GM04503 (cell line): ENCODE measurements at regions not wholly inside any gene's neighbourhood (a gene's known extent, or its start where the extent isn't known, plus 50 kb on each side); places are given as distances from the start of the nearest gene placed in this dataset.
A peak's percentile ranks its signal among the peaks of the same experiment; 100 is the strongest.

ENCODE experiments used
- DNase-seq: peaks from one replicate; pipeline ENCODE4 v3.0.0-alpha.2; 2012; ENCODE audit warnings: low read depth

- no peak for DNase-seq
Measured at GRCh38 chr20:6831461-6831860, 64.0 kb downstream of the BMP2 start.

DNA sequence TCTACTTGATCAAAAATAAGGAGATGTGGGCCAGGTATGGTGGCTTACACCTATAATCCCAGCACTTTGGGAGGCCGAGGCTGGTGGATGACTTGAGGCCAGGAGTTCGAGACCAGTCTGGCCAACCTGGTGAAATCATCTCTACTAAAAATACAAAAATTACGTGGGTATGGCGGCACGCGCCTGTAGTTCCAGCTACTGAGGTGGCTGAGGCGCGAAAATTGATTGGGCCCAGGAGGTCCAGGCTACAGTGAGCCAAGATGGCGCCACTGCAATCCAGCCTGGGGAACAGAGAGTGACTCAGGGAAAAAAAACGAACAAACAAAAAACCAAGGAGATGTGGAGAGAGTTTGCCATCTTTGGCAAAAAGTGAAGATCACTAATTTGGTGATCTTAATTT is 65.3 kb downstream of the BMP2 start:
- no peak for DNase-seq

GRCh38 chr20:6835609-6836008 is 68.1 kb downstream of the BMP2 start:
- DNase-seq, result no peak

GRCh38 chr20:6836821-6837374 is 69.4 kb downstream of the BMP2 start:
- no peak for DNase-seq

GRCh38 chr20:6837730-6838129 is 70.2 kb downstream of the BMP2 start:
- DNase-seq, result no peak

DNA sequence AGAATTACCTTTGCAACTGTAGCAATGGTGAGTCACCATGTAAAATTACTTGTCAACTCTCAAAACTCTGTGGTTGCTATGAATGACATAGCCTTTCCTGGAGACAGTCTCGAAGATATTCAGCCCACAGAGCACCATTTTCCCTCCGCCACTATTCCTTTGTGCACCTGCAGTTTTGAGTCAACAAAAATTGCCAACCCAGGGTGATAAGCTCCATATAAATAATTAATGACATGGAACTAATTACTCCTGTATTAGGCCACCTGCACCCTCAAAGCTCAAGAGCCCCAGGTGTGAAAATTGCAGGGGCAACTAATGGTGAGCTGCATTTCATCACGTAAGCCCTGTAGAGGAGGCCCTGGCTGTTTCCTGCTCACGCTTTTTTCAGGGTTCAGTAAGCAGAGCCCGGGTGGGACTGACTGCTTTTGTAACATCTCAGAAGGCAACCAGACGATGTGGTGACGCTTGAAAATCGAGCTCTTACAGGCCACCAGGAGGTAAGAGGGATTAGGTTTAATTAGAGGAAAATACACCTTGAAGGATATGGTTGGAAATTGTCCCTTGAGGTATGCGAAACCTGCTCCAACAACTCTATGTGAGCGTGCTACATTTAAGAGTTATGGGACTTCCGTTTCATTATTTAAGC is 70.8 kb downstream of the BMP2 start:
- DNase-seq, result no peak

- DNase-seq, result no peak
Measured at GRCh38 chr20:6841128-6841527, 73.6 kb downstream of the BMP2 start.

GRCh38 chr20:6845141-6845540 is 77.7 kb downstream of the BMP2 start:
- DNase-seq, result no peak

DNA sequence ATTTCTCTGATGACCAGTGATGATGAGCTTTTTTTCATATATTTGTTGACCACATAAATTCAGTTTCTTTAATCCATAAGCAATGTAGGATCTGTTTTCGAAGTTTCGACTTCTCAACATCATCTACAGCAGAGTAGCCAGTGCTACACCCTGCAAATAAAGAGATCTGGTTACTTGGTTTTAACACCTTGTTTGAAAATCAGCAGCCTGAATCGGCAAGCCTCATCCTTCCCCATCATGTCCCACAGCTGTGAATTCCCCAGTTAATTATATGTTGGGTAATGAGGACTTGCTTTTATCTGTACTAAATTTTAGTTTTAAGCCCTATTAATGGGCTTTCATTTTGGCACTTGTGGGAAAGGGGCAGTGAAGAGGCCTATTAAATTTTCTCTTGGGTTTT is 80.6 kb downstream of the BMP2 start:
- DNase-seq, result no peak

GRCh38 chr20:6848992-6849391 is 81.5 kb downstream of the BMP2 start:
- no peak for DNase-seq

- no peak for DNase-seq
Measured at GRCh38 chr20:6851136-6851535, 83.7 kb downstream of the BMP2 start.

DNA sequence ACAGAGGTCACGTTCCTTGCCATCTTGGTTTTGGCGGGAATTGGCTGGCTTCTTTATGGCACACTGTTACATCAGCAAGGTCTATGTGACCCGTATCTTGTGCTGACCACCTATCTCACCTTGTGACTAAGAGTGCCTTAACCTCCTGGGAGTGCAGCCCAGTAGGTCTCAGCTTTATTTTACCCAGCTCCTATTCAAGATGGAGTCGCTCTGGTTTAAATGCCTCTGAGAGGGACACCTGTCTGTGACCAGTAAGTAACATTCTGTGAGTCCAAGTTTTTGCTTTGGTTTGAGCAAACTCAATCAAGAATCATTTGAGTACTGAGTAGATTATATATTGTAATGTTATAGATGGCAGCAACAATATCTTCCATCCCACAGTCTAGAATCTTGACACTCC is 85.0 kb downstream of the BMP2 start:
- no peak for DNase-seq

DNA sequence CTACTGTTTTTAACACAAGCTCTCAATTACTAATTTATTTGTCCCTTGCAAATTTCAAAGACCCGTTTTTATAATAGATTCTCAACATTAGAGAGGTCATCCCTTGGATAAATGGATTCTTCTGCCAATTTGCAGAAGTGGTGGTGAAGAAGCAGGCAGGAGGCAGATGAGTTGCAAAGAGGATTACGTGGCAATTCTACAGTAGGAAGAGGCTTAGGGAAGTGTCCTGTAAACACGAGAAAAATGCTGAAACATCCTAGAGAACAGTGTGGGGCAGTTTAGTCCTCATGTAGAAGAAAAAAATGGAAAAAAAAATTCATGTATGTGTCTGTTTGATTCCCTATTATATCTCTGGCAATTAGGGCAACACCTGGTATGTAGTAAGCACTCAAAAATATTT is 87.6 kb downstream of the BMP2 start:
- DNase-seq, result no peak

- DNase-seq, result no peak
Measured at GRCh38 chr20:6855796-6856195, 88.3 kb downstream of the BMP2 start.

DNA sequence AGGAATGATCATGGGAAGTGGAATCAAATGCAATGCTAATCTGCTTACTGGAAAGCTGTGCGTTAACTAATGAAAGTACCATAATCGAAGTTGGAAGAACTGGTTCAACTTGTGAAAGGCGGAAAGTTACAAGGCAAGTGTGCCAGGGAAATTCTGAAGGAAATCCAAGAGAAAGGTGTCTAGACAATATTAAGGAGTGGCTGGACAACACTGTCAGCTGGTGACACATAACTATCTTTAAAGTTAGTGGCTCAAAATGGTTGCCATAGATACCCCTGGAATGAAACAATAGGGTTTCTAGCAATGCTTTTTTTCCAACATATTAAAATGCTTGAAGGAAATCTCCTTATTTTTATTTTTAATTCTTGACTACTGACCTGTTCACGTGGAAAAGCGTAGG is 90.4 kb downstream of the BMP2 start:
- no peak for DNase-seq

DNA sequence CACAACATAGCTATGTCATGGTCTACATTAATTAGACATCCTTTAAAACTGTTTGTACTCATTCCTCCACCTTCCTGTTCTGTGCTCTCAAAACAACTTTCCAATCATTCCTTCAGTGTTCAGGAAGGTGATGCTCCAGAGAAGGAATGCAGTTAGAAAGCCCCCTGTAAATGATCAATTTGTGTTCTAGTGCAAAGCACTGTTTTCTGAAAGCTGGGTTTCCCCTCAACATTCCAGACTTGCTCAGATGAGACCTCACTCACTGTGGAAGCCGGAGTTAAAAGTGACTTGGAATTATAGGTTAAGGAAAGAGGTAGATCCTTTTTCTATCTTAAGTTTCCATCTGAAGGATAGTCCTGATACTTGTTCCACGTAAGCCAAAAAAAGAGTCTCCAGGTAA is 95.9 kb downstream of the BMP2 start:
- no peak for DNase-seq

- no peak for DNase-seq
Measured at GRCh38 chr20:6863798-6864201, 96.3 kb downstream of the BMP2 start.

- DNase-seq, result no peak
Measured at GRCh38 chr20:6864740-6865139, 97.3 kb downstream of the BMP2 start.

DNA sequence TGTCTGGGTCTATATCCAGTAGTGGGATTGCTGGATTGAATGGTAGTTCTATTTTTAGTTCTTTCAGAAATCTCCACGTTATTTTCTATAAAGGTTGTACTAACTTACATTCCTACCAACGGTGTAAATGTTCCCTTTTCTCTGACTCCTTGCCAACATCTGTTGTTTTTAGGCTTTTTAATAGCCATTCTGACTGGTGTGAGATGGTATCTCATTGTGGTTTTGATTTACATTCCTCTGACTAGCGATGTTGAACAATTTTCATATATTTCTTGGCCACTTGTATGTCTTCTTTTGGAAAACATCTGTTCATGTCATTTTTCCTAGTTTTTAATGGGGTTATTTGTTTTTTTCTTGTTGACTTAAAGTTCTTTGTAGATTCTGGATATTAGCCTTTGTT is 99.3 kb downstream of the BMP2 start:
- DNase-seq, result no peak

DNA sequence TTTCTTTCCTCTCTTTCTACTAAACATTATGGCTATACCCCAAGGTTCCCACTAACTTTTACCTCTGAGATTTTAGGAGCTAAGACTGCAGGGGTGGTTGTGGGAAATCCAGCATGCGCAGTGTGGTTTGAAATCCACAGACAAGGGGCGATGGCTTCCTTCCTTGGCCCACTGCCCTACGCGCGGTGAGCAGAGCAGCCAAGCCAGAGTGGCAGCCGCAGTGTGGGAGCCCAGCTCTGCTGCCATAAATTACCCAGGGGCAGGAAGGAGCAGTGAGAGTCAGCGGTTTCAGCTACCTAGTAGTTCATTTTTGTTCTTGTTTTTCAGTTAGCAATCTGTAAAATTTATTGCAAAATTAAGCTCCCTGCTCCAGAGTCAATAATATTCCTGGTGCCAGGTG is 101.4 kb downstream of the BMP2 start:
- DNase-seq, result no peak

DNA sequence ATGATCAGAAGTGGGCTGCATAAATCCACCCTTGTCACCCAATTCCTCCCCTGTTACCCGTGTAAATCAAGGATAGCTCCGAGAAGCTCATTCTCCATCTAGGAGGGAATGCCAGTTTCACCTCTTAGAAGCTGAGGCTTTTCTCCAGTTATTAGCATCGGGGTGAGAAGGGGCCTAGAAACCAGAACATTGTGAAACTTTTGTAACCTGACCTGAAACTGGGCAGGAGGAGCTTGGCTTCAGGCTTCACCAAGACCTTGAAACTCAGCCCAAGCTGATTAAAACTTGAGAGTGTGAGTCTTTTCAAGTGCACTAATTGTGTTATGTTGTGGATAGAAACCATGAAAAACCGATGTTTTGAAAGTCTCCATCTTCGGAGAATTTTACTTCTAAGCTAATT is 103.1 kb downstream of the BMP2 start:
- no peak for DNase-seq

- no peak for DNase-seq
Measured at GRCh38 chr20:6877633-6878032, 110.1 kb downstream of the BMP2 start.

DNA sequence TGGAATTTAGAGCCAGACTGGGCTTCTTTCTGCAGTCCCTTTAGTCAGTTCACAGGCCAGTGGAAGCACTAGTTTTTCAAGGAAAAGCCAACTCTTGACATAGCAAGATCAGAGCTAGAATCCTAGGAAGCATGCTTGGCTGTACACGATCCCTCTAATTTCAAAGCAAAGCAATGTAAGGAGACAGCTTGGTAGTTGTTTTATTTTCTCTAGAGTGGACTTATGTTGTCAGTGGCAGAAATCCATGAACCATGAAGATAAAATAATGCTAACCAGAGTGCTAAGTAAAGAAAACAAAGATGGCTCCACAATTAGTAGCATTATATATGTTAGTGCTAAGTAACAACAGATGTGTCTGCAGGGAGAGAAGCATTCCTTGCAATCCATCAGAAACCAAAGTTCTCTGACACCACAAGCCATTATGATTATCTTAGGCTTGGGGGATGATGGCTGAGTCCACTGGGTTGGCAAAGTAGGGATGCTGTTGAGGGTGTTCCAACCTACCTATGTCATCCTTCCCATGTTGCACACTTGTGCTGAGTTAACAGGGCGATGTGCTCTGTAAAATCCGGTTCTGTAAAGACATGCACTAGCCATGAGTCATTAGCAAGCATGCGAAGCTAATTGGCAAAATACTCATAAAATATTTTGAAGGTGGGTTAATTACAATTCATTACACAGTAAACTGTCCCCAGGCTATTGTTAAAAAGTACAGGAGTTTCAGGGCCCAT is 115.2 kb downstream of the BMP2 start:
- DNase-seq, result peak; percentile 21

DNA sequence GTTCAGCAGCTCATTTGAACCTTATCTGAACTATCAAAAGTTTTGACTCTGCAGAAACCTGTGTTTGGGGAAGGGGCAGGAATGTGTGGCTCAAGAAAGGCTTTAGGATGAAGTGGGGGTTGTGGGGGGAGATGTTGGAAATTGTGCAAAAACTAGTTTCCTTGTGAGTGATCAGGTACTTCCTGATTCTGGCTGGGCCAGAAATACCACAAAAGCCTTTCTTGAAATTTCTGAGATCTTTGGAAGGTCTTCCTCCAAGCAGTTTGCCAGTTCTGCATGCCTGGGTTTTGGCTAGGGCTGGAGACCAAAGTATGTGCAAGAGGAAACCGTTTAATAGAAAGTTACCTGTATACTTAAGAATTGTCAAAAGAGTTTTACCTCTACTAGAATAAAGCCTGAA is 116.6 kb downstream of the BMP2 start:
- DNase-seq, result no peak
